HG03469 (cell line): ENCODE measurements at regions not wholly inside any gene's neighbourhood (a gene's known extent, or its start where the extent isn't known, plus 50 kb on each side); places are given as distances from the start of the nearest gene placed in this dataset.
"Not testable (repeated sequence)": the region's sequence is repeated elsewhere in the genome, so short reads cannot be mapped to it uniquely, and the experiment has no call there.

Experiments
- ATAC-seq: cut with Tn5 transposase; IDR thresholded peaks from one replicate; pipeline ENCODE4 v1.9.1; 2021; ENCODE audit warnings: mild to moderate bottlenecking, moderate library complexity, moderate number of reproducible peaks; ENCODE audit not compliant: unreplicated experiment

DNA sequence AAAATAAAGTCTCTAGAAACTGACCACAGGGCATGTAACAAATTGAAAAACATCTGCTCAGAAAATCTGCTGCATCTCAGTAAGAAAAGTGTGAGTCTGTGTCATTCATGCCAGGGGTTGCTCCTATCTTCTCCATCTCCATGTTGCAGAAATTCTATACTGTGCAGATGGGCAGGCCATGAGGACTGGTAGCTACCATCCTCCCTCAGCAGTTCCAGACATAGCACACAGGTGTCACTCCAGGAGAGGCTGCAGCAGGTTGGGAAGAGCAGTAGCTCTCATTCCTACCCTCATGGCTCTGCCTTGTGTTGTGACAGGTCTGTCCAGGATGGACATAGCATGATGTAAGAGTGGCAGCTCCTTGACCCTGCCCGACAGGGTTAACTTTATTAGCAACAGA lies 173.4 kb downstream of the NDUFS4 start:
- ATAC-seq, result no peak

DNA sequence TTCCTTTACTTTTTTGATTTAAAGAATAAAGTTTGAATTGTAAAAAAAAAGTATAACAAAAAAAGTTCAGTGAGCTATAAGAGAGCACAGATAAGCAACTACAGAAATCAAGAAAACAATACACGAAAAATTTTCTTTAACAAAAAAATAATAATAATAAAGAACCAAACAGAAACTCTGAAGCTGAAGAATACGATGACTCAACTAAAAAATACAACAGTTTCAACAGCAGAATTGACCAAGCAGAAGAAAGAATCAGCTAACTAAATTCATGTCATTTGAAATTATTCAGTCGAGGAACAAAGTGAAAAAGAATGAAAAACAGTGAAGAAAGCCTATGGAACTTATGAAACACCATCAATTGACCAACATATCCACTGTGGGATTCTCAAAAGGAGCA lies 177.7 kb downstream of the NDUFS4 start:
- ATAC-seq, result no peak

DNA sequence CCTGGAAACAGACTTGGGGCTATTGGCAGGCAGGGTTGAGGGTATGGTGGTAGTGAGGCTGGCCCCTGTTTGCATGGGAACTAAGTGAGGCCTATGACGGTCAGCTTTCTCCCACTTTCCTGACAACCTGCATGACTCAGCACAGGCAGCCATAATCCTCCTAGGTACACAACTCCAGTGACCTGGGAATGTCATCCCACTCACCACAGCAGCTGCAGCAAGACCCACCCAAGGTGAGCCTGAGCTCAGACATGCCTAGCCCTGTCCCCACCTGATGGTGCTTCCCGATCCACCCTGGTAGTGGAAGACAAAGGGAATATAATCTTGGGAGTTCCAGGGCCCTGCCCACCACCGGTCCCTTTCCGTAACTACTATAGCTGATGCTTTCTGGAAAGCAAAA lies 178.7 kb downstream of the NDUFS4 start:
- ATAC-seq, result no peak

DNA sequence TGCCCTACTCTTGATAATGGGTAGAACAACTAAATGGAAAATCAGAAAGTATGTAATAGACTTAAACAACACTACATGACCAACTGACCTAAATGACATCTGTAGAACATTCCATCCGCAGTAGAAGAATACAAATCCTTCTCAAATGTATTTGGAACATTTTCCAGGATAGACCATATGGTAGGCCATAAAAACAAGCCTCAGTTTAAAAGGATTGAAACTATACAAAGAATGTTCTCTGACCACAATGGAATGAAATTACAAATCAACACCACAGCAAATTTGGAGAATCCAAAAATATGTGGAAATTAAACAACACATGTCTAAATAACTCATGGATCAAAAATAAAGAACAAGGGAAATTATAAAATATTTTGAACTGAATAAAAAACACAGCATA lies 189.2 kb downstream of the NDUFS4 start:
- ATAC-seq, result no peak

DNA sequence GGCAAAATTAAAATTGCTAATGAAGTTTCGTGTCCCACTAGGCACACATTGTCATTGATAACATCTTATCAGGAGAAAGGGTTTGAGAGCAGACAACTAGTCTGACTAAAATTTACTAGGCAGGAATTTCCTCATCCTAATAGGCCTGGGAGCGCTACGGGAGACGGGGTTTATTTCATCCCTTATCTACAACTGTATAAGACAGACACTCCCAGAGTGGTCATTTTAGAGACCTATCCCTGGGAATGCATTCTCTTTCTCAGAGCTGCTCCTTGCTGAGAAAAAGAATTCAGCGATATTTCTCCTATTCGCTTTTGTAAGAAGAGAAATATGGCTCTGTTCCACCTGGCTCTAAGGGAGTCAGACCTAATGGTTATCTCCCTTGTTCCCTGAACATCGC lies 191.8 kb downstream of the NDUFS4 start:
- not testable (repeated sequence) for ATAC-seq

DNA sequence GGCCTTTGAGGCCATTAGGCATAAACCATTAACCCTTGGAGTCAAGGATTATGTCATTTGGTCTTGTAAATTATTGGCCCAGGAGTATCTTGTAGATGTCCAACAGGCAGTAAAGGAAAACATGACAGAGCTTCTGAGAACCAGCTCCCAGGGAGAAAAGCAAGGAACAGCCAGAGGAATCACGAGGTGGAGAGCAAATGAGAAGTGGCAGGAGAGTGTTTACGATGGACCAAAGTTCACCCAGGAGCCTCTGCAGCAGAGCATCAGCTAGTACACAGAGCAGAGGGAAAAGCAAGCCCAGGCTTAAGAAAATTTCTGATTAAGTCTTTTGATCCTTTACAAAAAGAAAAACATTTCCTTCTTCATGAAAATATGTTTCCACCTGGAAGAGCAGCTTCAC lies 206.2 kb downstream of the NDUFS4 start:
- ATAC-seq, result no peak

DNA sequence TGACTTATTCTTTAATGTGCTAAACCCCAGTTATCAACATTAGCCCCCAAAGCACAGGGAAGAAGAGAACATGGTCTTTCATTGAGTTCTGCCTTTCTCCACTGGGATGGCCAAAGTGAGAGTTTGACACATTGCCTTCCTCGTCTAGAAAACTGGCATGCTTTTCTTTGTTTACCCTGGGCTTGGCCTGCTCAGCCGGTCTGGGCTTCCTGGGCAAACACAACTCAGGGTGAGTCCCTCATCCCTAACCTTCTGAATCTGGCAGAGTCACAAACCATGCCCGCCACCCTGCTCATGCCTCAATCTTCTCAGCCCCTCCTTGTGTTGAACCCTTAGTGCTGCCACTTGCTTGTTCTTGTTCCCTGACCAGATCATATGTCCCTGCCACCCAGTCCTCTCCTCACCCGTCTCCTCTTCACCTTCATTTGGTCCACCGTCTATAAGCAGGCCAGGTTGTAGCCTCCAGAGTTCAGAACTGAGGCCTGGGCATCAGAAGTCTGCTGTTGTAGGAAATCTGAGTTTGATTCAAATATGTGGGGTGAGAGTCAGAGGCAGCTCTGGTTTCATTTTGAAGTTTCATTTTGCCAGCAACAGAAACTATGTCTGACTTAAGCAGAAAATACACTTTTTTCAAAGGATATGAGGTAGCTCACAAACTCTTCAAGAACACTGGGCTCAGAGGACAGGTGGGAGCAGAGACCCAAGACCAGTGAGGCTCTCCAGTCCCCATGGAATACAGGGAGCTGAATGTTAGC lies 217.6 kb downstream of the NDUFS4 start:
- peak; percentile 54 for ATAC-seq

DNA sequence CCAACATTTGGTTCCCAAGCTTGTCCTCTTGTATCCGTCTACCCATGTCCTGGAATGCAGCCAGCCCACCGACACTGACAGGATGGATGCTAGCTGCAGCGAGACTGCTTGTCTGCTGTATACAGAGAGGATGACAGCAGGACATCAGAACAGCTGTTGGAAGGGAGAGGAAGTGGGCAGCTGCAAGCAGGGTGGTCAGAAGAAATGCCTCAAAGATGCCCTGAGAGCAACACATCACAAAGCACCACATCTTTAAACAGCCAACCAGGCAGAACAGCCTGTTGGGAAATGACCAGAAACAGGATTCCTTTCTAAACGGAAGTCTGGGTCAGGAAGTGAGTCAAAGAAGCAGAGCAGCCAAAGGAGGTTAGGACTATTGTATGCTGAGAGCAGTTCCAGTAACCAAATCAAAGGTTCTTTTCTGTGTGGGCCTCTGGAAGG lies 219.1 kb downstream of the NDUFS4 start:
- ATAC-seq, result no peak

DNA sequence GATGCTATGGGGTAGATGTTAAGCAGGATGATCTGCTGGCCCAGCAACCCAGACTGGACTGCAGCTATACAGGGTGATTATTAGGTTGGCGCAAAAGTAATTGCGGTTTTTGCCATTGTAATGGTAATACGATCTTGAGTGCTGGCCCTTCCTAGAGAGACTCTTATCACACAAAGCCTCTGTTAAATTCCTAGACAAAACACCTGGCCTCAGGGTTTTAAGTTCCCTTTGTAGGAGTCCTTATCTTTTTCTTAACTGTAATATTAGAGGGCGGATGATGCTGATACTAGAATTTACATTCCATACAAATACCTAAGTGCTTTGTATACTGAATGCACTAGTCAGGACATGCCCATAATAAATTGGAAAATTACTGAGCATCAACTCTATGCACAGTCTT lies 222.2 kb downstream of the NDUFS4 start:
- no peak for ATAC-seq

DNA sequence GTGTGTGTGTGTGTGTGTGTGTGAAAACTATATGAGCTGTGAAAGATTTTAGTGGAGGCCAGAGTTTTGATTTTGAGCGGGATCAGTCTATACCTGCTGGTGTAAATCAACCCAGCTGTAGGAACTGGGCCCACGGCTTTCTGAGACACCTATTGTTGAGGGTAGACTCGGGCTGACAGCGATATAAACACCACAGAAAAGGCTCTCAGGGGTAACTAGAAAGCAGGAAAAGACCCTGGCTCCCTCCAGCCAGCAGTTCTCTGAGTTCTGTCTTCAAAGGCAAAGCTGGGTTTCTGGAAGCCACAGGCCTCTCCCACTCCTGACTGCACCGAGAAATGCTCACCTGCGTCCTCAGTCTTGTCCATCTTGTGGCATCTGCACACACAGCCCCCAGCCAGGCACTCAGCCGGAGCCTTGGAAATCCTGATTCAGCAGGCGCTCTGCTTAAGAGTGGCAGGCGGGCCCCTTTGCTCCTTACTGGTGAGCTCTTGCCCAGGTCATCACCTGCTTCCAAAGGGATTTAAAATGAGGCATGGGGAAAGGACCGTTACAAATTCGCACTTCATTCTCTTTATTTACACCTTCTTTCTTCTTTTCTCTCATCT lies 223.3 kb downstream of the NDUFS4 start:
- no peak for ATAC-seq

DNA sequence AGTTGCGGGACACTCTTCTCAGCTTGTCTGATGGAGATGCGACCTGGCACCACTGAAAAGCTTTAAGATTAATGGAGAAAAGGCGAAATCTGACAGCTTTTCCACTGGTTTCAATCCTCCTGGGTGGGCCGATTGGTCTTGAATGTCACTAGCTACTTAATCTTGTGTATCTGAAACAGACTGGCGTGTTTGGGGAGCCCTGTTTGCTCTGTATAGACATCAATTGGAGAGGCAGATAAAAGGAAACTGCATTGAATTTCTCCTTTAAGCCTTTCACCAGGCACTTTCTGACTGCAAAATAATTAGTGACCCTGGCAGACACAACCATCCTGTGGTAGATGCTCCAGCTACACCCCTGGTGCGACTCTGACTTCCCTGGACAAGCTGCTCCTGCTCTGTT lies 224.2 kb downstream of the NDUFS4 start:
- ATAC-seq, result no peak

DNA sequence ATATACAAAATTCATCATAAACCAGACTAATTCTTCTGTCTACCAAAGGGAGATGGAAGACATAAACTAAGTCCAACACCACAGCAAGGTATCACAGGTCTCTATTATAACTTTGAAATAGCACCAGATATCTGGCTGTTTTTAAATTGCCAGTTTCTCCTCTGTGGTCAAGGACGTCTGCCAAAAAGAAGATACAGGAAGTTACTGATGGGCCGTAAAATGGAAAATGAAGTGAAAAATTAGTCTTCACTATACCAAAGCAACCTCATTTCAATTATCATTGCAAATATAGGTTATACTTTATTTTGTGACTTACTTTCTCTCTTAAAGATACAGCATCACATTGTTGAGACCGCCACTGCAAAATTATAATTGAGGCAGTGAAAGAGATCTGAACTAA lies 225.5 kb downstream of the NDUFS4 start:
- ATAC-seq, result no peak

DNA sequence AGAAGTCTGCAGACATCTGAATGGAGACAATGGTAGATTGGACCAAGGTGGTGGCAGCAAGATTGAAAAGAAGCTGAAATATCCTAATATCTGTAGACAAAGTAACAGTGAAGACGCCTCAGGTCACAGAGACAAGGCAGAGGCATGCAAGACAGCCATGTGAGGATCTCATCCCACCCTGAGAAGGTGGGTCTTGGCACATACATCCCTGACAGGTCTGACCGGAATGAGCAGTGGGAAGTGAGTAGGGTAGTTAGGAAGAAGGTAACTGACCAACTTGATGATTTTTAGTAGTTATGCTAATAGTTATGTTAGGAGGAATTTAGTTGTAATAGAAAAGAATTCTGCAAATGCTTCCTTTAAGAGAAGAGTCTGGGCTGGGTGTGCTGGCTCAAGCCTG lies 229.6 kb downstream of the NDUFS4 start:
- ATAC-seq, result no peak

DNA sequence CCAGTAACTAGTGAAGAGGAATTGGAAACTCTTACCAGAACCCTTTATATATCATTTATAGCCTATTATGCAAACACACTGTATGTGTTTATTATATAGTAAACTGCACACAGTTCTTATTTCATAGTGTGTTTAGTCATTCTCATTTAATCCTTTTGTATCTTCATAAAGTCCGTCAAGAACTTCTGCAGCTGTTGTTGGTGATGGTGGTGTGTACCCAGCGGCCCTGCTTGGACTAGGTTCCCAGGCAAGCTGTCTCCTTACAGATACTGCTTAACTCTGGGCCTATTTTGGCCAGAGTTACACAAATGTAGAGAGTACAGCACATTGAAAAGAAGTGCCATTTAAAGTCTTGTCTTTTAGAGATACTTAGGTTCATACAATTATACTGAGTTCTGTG lies 231.9 kb downstream of the NDUFS4 start:
- no peak for ATAC-seq

DNA sequence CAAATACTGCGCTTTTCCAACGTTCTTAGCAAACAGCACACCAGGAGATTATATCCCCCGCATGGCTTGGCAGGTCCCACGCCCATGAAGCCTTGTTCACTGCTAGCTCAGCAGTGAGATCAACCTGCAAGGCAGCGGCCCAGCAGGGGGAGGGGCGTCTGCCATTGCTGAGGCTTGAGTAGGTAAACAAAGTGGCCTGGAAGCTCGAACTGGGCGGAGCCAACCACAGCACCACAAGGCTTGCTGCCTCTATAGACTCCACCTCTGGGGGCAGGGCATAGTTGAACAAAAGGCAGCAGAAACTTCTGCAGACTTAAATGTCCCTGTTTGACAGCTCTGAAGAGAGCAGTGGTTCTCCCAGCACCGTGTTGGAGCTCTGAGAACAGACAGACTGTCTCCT lies 239.2 kb downstream of the NDUFS4 start:
- ATAC-seq, result not testable (repeated sequence)

DNA sequence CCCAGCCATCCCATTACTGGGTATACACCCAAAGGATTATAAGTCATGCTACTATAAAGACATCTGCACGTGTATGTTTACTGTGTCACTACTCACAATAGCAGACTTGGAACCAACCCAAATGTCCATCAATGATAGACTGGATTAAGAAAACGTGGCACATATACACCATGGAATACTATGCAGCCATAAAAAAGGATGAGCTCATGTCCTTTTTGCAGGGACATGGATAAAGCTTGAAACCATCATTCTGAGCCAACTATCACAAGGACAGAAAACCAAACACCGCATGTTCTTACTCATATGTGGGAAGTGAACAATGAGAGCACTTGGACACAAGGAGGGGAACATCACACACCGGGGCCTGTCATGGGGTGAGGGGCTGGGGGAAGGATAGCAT lies 248.0 kb downstream of the NDUFS4 start:
- ATAC-seq, result not testable (repeated sequence)

DNA sequence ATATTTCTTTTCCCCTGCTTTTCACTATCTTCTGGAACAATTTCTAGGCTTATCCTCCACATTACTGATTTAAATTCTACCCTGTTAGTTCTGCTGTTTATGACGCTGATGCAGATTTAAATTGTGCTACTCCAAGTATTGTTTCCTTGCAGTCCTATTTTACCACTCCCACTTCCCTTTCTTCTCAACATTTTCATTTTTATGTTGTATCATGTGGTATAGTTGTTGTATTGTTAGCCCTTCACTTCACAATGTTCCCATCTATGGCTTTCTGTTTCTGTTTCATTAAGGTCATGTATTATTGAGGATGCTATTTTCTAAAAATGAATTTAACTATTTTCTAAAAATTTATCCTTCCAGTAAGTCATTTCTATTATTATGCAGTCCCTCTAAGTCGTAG lies 254.4 kb downstream of the NDUFS4 start:
- no peak for ATAC-seq

DNA sequence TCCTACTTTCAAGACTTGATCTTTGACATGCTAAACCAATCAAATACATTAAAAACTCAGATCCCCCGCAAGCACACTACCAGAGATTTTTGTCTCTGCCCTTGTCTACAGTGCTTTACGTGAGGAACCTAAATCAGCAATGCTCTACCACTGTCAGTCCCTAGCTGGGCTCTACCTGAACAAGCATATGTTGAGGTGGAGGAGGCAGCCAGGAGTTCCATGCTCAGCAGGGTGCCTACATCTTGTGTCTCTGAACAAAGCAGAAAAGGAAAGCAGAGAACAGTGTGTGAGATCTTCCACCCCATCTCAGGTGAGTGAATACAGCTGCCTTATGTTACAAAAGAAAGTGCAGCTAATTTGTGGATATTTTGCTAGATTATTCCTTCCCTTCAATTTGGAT lies 255.0 kb downstream of the NDUFS4 start:
- ATAC-seq, result no peak

DNA sequence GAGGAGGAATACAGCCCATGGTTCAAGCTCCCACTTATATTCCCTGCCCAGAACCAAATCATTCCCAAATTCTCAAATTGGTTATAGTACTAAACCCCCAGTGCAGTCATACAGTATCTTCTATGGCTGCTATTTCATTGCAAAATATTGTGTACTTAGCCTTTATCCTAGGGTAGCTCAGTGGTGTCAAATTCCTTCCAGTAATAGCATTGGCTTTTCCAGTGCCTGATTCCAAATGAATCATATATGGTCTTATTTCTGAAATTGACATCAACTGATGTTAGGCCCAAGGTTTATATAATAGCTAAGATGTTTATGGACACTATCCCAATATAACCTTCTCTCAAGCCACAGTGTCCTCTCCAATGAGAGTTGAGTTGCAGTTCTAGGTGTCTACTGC lies 256.7 kb downstream of the NDUFS4 start:
- ATAC-seq, result no peak

DNA sequence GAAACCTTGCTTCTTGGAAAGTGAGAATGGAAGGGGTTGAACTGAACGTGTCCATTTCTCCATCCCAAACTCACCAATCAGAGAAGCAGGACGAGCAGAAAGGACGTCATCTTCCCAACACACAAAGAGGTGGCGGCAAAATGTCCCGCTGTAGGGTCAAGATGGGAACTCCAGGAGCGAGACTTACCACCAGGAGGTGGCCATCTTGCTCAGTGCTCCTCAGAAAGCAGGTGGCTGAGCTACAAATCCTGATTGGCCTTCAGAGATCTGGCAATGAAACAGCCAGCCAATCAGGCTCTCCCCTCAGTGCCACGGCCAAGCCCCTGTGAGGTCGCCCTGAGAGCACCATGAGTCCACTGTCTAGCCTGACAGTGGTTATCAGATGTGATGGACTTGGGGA lies 259.0 kb downstream of the NDUFS4 start:
- no peak for ATAC-seq

DNA sequence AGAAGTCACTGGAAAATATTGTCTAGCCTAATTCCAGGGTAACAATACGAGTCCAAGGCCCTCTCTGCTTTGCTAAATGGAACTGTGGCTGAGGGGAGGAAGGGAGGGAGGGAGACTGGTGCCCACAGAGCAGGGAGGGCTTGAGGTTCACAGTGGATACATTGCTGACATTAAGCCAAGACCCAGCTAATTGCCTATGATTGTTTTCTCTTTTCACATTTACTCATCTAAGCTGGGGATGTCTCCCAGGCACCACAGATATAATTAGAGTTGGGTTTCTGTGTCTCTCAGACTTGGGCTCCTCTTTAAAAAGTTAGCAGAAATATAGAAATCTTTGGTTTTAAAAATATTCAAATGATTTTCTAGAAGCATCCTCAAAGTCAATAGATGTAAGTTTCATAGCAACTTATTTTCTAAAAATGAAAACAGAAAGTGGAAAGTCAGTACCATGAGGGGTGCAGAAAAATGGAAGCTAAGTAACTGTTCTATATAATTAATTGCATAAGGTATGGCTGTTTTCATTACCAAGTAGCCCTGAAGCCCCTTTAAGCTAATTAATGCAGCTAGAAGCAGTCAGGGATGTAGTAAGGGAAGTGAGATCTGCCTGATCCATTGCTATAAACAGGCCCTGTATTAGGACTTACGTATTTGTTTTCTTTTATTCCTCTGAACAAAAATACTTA lies 259.8 kb downstream of the NDUFS4 start:
- peak; percentile 46 for ATAC-seq

DNA sequence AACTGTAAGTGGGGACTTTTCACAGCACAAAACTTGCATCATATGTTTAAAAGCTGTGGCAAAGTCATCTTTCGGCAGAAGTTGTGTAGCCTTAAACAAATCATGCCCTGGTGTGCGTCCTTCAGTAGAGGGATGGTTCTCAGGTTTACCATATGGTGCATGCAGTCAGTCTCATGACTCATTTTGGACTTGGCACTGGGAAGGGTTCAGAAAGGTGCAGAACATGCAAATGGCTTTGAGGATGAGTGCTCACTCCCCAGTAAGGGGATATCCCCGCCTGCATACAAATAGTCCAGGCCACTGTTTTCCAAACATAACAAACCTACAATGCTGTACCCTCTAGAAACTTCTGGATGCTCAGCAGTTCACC lies 260.3 kb downstream of the NDUFS4 start:
- ATAC-seq, result peak; percentile 94
